ENCODE measurements at regions not wholly inside any gene's neighbourhood (a gene's known extent, or its start where the extent isn't known, plus 50 kb on each side); places are given as distances from the start of the nearest gene placed in this dataset.

DNA sequence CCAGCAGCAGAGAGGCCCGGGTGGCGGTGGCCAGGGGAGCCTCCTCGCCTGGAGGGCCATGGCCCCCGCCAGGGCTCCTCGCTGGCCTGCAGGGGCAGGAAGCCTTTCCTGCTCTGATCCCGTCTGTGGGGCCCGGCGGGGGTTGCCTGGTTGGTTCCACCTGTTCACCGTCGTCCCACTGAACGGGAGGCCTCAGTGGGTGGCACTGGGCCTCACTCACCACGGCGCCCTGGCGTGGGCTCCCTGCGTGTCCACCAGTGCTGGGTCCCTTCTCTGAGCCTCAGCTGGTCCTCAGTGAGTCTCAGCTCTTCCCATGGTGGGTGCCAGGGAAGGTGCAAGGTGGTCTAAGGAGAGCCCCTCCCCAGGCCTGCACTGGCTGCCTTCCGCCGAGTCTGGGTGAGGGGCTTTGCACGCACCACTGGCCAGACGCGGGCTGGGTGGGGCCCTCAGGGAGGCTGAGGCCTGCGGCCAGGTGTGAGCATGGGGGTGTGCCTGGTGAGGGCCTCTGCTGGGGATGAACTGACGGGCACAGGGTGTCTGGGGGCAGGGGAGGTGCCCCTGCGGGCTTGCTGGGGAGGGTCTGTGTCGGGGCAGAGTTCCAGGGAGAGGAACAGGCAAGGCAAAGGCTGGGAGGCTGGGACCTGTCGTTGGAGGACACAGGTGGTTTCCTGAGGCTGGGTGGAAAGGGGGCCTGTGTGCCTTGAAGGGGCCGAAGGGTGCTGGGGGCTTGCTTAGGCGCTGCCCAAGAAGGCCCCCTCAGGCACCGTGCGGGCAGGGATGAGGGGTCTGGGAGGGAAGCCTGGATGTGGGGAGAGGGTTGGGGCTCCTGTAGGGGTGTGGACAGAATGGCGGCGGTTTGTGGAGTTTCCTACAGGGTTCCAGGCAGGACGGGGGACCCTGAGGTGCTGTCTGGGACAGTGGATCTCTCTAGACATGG lies 339.8 kb downstream of the TMEM121 start:
- Histone ChIP-seq H3K27me3 (ENCODE audit: control insufficient read depth in 4 of 4, insufficient read depth in 4 of 4, low read length in 3 of 4) (peaks cover 0 to 4% (median 0%) of the 10 kb centered on the region in 4 donors), H3K36me3 (ENCODE audit: control insufficient read depth in 4 of 4, insufficient read depth in 3 of 4, low read depth in 1 of 4, low read length in 3 of 4) (no peaks in the 10 kb centered on the region), H3K9ac (ENCODE audit: low read depth in 1 of 2, low read length in 2 of 2) (no peak overlapping the region), H3K27ac (ENCODE audit: low read depth in 1 of 2, low read length in 2 of 2) (no peak overlapping the region), H3K4me3 (ENCODE audit: low read depth in 1 of 3, low read length in 3 of 3) (no peak overlapping the region), H3K9me3 (ENCODE audit: control insufficient read depth in 4 of 4, low read length in 3 of 4) (no peaks in the 10 kb centered on the region), H3K4me1 (ENCODE audit: control insufficient read depth in 4 of 4, insufficient read depth in 4 of 4, low read length in 3 of 4) (no peaks in the 10 kb centered on the region)
- WGBS: 85% methylated on average over 32 of the region's 32 CpGs
- TF ChIP-seq RAD21 (IDR thresholded peaks at IDR 0.05): no peak
- TF ChIP-seq, protein P1, sequence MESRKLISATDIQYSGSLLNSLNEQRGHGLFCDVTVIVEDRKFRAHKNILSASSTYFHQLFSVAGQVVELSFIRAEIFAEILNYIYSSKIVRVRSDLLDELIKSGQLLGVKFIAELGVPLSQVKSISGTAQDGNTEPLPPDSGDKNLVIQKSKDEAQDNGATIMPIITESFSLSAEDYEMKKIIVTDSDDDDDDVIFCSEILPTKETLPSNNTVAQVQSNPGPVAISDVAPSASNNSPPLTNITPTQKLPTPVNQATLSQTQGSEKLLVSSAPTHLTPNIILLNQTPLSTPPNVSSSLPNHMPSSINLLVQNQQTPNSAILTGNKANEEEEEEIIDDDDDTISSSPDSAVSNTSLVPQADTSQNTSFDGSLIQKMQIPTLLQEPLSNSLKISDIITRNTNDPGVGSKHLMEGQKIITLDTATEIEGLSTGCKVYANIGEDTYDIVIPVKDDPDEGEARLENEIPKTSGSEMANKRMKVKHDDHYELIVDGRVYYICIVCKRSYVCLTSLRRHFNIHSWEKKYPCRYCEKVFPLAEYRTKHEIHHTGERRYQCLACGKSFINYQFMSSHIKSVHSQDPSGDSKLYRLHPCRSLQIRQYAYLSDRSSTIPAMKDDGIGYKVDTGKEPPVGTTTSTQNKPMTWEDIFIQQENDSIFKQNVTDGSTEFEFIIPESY (IDR thresholded peaks at IDR 0.05): no peak
- TF ChIP-seq, protein P2, sequence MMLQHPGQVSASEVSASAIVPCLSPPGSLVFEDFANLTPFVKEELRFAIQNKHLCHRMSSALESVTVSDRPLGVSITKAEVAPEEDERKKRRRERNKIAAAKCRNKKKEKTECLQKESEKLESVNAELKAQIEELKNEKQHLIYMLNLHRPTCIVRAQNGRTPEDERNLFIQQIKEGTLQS (IDR thresholded peaks at IDR 0.05): no peak
- TF ChIP-seq, protein P3, sequence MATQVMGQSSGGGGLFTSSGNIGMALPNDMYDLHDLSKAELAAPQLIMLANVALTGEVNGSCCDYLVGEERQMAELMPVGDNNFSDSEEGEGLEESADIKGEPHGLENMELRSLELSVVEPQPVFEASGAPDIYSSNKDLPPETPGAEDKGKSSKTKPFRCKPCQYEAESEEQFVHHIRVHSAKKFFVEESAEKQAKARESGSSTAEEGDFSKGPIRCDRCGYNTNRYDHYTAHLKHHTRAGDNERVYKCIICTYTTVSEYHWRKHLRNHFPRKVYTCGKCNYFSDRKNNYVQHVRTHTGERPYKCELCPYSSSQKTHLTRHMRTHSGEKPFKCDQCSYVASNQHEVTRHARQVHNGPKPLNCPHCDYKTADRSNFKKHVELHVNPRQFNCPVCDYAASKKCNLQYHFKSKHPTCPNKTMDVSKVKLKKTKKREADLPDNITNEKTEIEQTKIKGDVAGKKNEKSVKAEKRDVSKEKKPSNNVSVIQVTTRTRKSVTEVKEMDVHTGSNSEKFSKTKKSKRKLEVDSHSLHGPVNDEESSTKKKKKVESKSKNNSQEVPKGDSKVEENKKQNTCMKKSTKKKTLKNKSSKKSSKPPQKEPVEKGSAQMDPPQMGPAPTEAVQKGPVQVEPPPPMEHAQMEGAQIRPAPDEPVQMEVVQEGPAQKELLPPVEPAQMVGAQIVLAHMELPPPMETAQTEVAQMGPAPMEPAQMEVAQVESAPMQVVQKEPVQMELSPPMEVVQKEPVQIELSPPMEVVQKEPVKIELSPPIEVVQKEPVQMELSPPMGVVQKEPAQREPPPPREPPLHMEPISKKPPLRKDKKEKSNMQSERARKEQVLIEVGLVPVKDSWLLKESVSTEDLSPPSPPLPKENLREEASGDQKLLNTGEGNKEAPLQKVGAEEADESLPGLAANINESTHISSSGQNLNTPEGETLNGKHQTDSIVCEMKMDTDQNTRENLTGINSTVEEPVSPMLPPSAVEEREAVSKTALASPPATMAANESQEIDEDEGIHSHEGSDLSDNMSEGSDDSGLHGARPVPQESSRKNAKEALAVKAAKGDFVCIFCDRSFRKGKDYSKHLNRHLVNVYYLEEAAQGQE (IDR thresholded peaks at IDR 0.05): no peak
- no peak for TF ChIP-seq GABPA (IDR thresholded peaks at IDR 0.05 in 1 of 2, conservative IDR thresholded peaks at IDR 0.05 in 1 of 2)
- TF ChIP-seq, protein P4, sequence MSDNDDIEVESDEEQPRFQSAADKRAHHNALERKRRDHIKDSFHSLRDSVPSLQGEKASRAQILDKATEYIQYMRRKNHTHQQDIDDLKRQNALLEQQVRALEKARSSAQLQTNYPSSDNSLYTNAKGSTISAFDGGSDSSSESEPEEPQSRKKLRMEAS (IDR thresholded peaks at IDR 0.05): no peak
- TF ChIP-seq SP1 (IDR thresholded peaks at IDR 0.05): no peak
- TF ChIP-seq JUND (IDR thresholded peaks at IDR 0.05): no peak
- no peak for TF ChIP-seq HNF4A (conservative IDR thresholded peaks at IDR 0.05)
- no peak for TF ChIP-seq RXRA (IDR thresholded peaks at IDR 0.05)
- no peak for TF ChIP-seq NR2F2 (IDR thresholded peaks at IDR 0.05)
- no peak for TF ChIP-seq YY1 (IDR thresholded peaks at IDR 0.05)
- TF ChIP-seq TAF1 (conservative IDR thresholded peaks at IDR 0.05): no peak
- TF ChIP-seq EGR1 (IDR thresholded peaks at IDR 0.05; ENCODE audit: low read depth in 2 of 2): no peak
- no peak for TF ChIP-seq FOXA2 (IDR thresholded peaks at IDR 0.05)
- no peak for TF ChIP-seq HNF4G (IDR thresholded peaks at IDR 0.05)
- TF ChIP-seq FOXA1 (IDR thresholded peaks at IDR 0.05): no peak
- TF ChIP-seq, protein P5, sequence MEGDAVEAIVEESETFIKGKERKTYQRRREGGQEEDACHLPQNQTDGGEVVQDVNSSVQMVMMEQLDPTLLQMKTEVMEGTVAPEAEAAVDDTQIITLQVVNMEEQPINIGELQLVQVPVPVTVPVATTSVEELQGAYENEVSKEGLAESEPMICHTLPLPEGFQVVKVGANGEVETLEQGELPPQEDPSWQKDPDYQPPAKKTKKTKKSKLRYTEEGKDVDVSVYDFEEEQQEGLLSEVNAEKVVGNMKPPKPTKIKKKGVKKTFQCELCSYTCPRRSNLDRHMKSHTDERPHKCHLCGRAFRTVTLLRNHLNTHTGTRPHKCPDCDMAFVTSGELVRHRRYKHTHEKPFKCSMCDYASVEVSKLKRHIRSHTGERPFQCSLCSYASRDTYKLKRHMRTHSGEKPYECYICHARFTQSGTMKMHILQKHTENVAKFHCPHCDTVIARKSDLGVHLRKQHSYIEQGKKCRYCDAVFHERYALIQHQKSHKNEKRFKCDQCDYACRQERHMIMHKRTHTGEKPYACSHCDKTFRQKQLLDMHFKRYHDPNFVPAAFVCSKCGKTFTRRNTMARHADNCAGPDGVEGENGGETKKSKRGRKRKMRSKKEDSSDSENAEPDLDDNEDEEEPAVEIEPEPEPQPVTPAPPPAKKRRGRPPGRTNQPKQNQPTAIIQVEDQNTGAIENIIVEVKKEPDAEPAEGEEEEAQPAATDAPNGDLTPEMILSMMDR (IDR thresholded peaks at IDR 0.05; ENCODE audit: low read depth, low read length, missing input control): no peak
- DNase-seq (ENCODE audit: low spot score): no peak
